GM23248 (cell line): ENCODE measurements at regions not wholly inside any gene's neighbourhood (a gene's known extent, or its start where the extent isn't known, plus 50 kb on each side); places are given as distances from the start of the nearest gene placed in this dataset.

Source experiments
- EZH2 ChIP-seq: fragments of 200-600 bp; sonication (generic); IDR thresholded peaks from 2 replicates; pipeline ENCODE4 v1.6.1; 2018; ENCODE audit warnings: antibody characterized with exemption, mild to moderate bottlenecking; ENCODE audit not compliant: insufficient read depth, poor library complexity, severe bottlenecking
- EZH2phosphoT487 ChIP-seq: fragments of 200-600 bp; sonication (generic); IDR thresholded peaks from 2 replicates; pipeline ENCODE4 v1.6.1; 2018; ENCODE audit warnings: antibody characterized with exemption, moderate library complexity, mild to moderate bottlenecking, low read depth; ENCODE audit not compliant: insufficient read depth

- TF ChIP-seq EZH2phosphoT487 = no peak
- TF ChIP-seq EZH2 = no peak
Measured at GRCh38 chr17:71441098-71441497, 679.7 kb upstream of the SOX9 start.
